ENCODE measurements at regions not wholly inside any gene's neighbourhood (a gene's known extent, or its start where the extent isn't known, plus 50 kb on each side); places are given as distances from the start of the nearest gene placed in this dataset.
A peak's percentile ranks its signal among the peaks of the same experiment; 100 is the strongest.

- TF ChIP-seq EZH2phosphoT487 (IDR thresholded peaks at IDR 0.05; ENCODE audit: borderline replicate concordance, low read depth) = no peak
These were observed 701.8 kb upstream of the CCDC54 start (continued) for GRCh38 chr3:106675451-106675850.

DNA sequence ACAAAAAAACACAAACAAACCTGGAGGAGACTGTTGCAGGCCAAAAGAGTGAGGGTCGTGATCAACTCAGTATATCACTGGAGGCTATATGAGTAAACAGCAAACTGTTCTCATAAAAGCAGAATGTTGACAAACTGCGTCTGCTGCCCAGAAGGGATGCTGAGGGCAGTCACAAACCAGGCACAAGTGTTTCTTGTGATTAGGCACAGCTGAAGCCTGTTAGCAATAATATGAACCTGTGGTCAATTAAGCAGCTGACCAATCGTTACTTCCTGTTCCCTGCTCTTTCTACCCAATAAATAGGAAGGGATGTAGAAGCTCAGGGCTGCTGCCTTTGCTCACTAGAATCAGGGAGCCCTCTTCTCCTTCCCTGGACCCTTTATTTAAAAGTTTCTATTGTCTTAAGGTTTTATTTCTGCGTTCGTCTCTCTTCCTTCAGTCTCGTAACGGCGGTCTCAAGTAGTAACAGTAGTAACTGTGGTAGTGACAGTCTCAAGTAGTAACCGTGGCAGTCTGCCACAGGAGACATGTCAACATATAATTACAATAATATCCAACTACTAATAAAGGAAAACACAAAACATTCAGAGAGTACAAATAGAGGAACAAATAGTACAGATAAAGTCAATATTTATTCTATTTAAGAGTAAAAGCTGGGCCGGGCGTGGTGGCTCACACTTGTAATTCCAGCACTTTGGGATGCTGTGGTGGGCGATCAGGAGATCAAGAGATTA is 698.4 kb upstream of the CCDC54 start:
- no peak for TF ChIP-seq JUND (IDR thresholded peaks at IDR 0.05)
- no peak for TF ChIP-seq POLR2AphosphoS5 (IDR thresholded peaks at IDR 0.05; ENCODE audit: low read depth, low read length)
- TF ChIP-seq RAD21 (IDR thresholded peaks at IDR 0.05; ENCODE audit: low read length) = no peak
- no peak for TF ChIP-seq CHD2 (IDR thresholded peaks at IDR 0.05; ENCODE audit: low read length, partially characterized antibody)
- no peak for TF ChIP-seq TCF12 (IDR thresholded peaks at IDR 0.05)
- peak in 1 of 2 experiments; percentile 33; a peak in 1 of 4 replicates for TF ChIP-seq EP300 (IDR thresholded peaks at IDR 0.05; ENCODE audit: borderline replicate concordance in 1 of 2, low read depth in 1 of 2, low read length in 1 of 2)
- TF ChIP-seq TAF1 (IDR thresholded peaks at IDR 0.05; ENCODE audit: borderline replicate concordance, low read depth, low read length) = no peak
- Histone ChIP-seq H4K20me1 (ENCODE audit: insufficient read depth) (no peaks in the 10 kb centered on the region), H3K27ac (ENCODE audit: low read depth in 2 of 2, low read length in 1 of 2) (no peak overlapping the region), H3F3A (replicated peaks; ENCODE audit: insufficient read depth) (peaks cover 4% of the 10 kb centered on the region), H3K9me3 (no peaks in the 10 kb centered on the region), H3K4me2 (no peak overlapping the region), H3K79me2 (ENCODE audit: insufficient read depth) (no peaks in the 10 kb centered on the region), H2AFZ (ENCODE audit: low read depth) (no peak overlapping the region), H3K27me3 (ENCODE audit: insufficient read depth) (no peaks in the 10 kb centered on the region), H3K9me2 (no peaks in the 10 kb centered on the region), H3K4me3 (ENCODE audit: low read depth in 2 of 2, low read length in 1 of 2) (no peak overlapping the region), H3K4me1 (ENCODE audit: control insufficient read depth in 1 of 2, insufficient read depth in 2 of 2, low read depth in 1 of 2, low read length in 1 of 2) (peaks cover 0 to 5% of the 10 kb centered on the region in 2 experiments; a peak in 2 of 4 replicates), H3K36me3 (replicated peaks in 1 of 2; ENCODE audit: control insufficient read depth in 1 of 2, insufficient read depth in 2 of 2, low read length in 1 of 2) (peaks cover 0 to 4% of the 10 kb centered on the region in 2 experiments), H3K9ac (no peak overlapping the region)
- POLR2A ChIA-PET = no interaction called here
- CTCF ChIA-PET = no interaction called here
- WGBS (ENCODE audit: low lambda C conversion rate) = 78% methylated on average over 12 of the region's 12 CpGs
- no peak for DNase-seq

DNA sequence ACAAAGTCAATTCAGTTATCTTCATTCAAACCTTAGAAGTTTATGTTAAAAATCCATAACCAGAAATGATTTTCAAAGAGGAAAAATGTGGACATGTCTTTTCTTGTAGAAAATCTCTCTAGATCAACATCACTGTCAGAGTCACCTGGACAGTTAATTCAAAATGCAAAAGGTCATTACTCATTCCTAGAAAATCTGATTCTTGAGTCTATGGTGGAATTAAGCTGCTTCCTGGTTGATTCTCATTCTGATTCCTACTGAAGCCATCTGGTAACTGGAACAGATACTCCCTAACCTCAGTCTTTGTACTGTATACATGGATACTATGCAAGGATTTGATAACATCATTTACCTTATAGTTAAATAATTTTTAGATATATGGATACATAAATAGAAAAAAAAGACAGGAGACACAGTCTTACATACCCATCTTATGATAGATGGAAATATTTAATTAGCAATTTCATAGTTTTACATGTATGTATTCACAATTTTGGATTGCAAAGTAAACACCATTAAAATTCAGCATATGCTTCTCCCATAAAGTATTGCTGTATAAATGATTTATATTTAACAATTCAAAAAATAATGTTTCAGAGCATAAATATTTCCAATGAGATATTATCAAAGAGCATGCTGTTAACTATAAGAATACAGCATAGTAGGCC is 693.2 kb upstream of the CCDC54 start:
- H3K79me2 ChIP-seq (ENCODE audit: insufficient read depth) = no peaks in the 10 kb centered on the region
- H4K20me1 ChIP-seq (ENCODE audit: insufficient read depth) = no peaks in the 10 kb centered on the region
- DNase-seq = no peak
- ChIA-PET CTCF (interaction anchor here (1.6 kb wide), 1 partner anchor 37 kb away, joined by 3 read pairs; no protein-coding TSS in a partner anchor), POLR2A (no interaction called here)
- no peak overlapping the region for H3K27ac ChIP-seq (ENCODE audit: low read depth in 2 of 2, low read length in 1 of 2)
- no peaks in the 10 kb centered on the region for H3K27me3 ChIP-seq (ENCODE audit: insufficient read depth)
- H3K9me2 ChIP-seq = no peaks in the 10 kb centered on the region
- no peak overlapping the region for H3K4me3 ChIP-seq (ENCODE audit: low read depth in 2 of 2, low read length in 1 of 2)
- H3K36me3 ChIP-seq (replicated peaks in 1 of 2; ENCODE audit: control insufficient read depth in 1 of 2, insufficient read depth in 2 of 2, low read length in 1 of 2) = peaks cover 0 to 4% of the 10 kb centered on the region in 2 experiments
- H3K4me2 ChIP-seq = no peak overlapping the region
- no peaks in the 10 kb centered on the region for H3K9me3 ChIP-seq
- 0 out of 2 replicates have a peak, but pooled peaks have one; percentile 23 for TF ChIP-seq PBX3 (IDR thresholded peaks at IDR 0.05)
- no peak for TF ChIP-seq ELF1 (IDR thresholded peaks at IDR 0.05)
- no peak for TF ChIP-seq NRF1 (IDR thresholded peaks at IDR 0.05; ENCODE audit: low read depth, low read length)
- H3K9ac ChIP-seq = no peak overlapping the region
- H3K4me1 ChIP-seq (ENCODE audit: control insufficient read depth in 1 of 2, insufficient read depth in 2 of 2, low read depth in 1 of 2, low read length in 1 of 2) = no peaks in the 10 kb centered on the region; a peak in 2 of 4 replicates
- H3F3A ChIP-seq (replicated peaks; ENCODE audit: insufficient read depth) = peaks cover 4% of the 10 kb centered on the region
- H2AFZ ChIP-seq (ENCODE audit: low read depth) = no peak overlapping the region

Measured in SK-N-SH (cell line).